ENCODE measurements at regions not wholly inside any gene's neighbourhood (a gene's known extent, or its start where the extent isn't known, plus 50 kb on each side); places are given as distances from the start of the nearest gene placed in this dataset.

- peak in 1 of 2 donors; percentile 19 for DNase-seq
Observed at GRCh38 chrX:13099121-13099520, 54.7 kb upstream of the FAM9C start.

GRCh38 chrX:13096728-13097127 is 52.3 kb upstream of the FAM9C start:
- DNase-seq = no peak

- DNase-seq = no peak
Observed at GRCh38 chrX:13094828-13095341, 50.5 kb upstream of the FAM9C start.

GRCh38 chrX:13094374-13094773 is 50.0 kb upstream of the FAM9C start:
- no peak for DNase-seq
